NOMO-1 treated with dmso at 0.1 percent for 144 hours (cell line): ENCODE measurements at regions not wholly inside any gene's neighbourhood (a gene's known extent, or its start where the extent isn't known, plus 50 kb on each side); places are given as distances from the start of the nearest gene placed in this dataset.
"Not testable (repeated sequence)": the region's sequence is repeated elsewhere in the genome, so short reads cannot be mapped to it uniquely, and the experiment has no call there.

Experiments
- DNase-seq: peaks from one replicate; lab custom pipeline; 2025; ENCODE audit not compliant: unreplicated experiment; lab: John Stamatoyannopoulos, UW

GRCh38 chr7:79658304-79658703 is 204.8 kb upstream of the MAGI2 start:
- DNase-seq = no peak

- DNase-seq = no peak
These were observed 199.7 kb upstream of the MAGI2 start for GRCh38 chr7:79653136-79653631.

GRCh38 chr7:79652619-79653018 is 199.2 kb upstream of the MAGI2 start:
- DNase-seq = no peak

- DNase-seq = no peak
These were observed 194.2 kb upstream of the MAGI2 start for GRCh38 chr7:79647711-79648110.

GRCh38 chr7:79646278-79646677 is 192.8 kb upstream of the MAGI2 start:
- DNase-seq = no peak

GRCh38 chr7:79636849-79637248 is 183.4 kb upstream of the MAGI2 start:
- DNase-seq = no peak

- DNase-seq = not testable (repeated sequence)
These were observed 172.5 kb upstream of the MAGI2 start for GRCh38 chr7:79625921-79626320.

GRCh38 chr7:79624336-79624735 is 170.9 kb upstream of the MAGI2 start:
- no peak for DNase-seq

- DNase-seq = no peak
These were observed 169.3 kb upstream of the MAGI2 start for GRCh38 chr7:79622781-79623180.

GRCh38 chr7:79620291-79620690 is 166.8 kb upstream of the MAGI2 start:
- DNase-seq = no peak

- DNase-seq = no peak
These were observed 165.7 kb upstream of the MAGI2 start for GRCh38 chr7:79619216-79619615.

- no peak for DNase-seq
These were observed 162.6 kb upstream of the MAGI2 start for GRCh38 chr7:79615871-79616640.

GRCh38 chr7:79615466-79615865 is 162.0 kb upstream of the MAGI2 start:
- no peak for DNase-seq

- no peak for DNase-seq
These were observed 159.4 kb upstream of the MAGI2 start for GRCh38 chr7:79612903-79613302.

- no peak for DNase-seq
These were observed 158.6 kb upstream of the MAGI2 start for GRCh38 chr7:79612022-79612421.

GRCh38 chr7:79610748-79611304 is 157.4 kb upstream of the MAGI2 start:
- no peak for DNase-seq

- DNase-seq = no peak
These were observed 156.8 kb upstream of the MAGI2 start for GRCh38 chr7:79610313-79610712.

- DNase-seq = no peak
These were observed 154.5 kb upstream of the MAGI2 start for GRCh38 chr7:79608005-79608404.

- DNase-seq = no peak
These were observed 151.4 kb upstream of the MAGI2 start for GRCh38 chr7:79604841-79605240.

- DNase-seq = no peak
These were observed 144.9 kb upstream of the MAGI2 start for GRCh38 chr7:79598351-79598750.

GRCh38 chr7:79594671-79595070 is 141.2 kb upstream of the MAGI2 start:
- not testable (repeated sequence) for DNase-seq

GRCh38 chr7:79593866-79594301 is 140.4 kb upstream of the MAGI2 start:
- DNase-seq = no peak
